Spleen (tissue), 7 donors: ENCODE measurements at regions not wholly inside any gene's neighbourhood (a gene's known extent, or its start where the extent isn't known, plus 50 kb on each side); places are given as distances from the start of the nearest gene placed in this dataset.

Source experiments
- CTCF ChIP-seq, 11 experiments: fragments of 200-600 bp in 7 of 11; fragments of 450-650 bp in 4 of 11; sonication (generic) in 4 of 11; IDR thresholded peaks in 8 of 11; conservative IDR thresholded peaks in 3 of 11; 1 replicate in 7 of 11; 2 replicates in 4 of 11; pipeline versions ENCODE4 v1.4.0 to v1.8.0; 2016 to 2021; ENCODE audit warnings: antibody characterized with exemption in 11 of 11, inconsistent platforms in 4 of 11, mild to moderate bottlenecking in 1 of 11
- POLR2AphosphoS5 ChIP-seq, 3 donors: sonication (generic); formaldehyde crosslinking; IDR thresholded peaks; one replicate each; pipeline ENCODE4 v1.5.1; 2017; ENCODE audit warnings: antibody characterized with exemption in 3 of 3
- donor health status: DM: no; HTN: no; CAD: no; lungs with moderate emphysema.
- donor health status: DM: no; HTN: no; CAD: no.
- donor health status: DM: no; HTN: no; CAD: no.

GRCh38 chr14:95458906-95459305 is 57.5 kb downstream of the SYNE3 start:
- TF ChIP-seq CTCF (IDR thresholded peaks at IDR 0.05 in 8 of 11, conservative IDR thresholded peaks at IDR 0.05 in 3 of 11): no peak
- TF ChIP-seq POLR2AphosphoS5 (IDR thresholded peaks at IDR 0.05): no peak
